Erythroblast (primary cell): ENCODE measurements at regions not wholly inside any gene's neighbourhood (a gene's known extent, or its start where the extent isn't known, plus 50 kb on each side); places are given as distances from the start of the nearest gene placed in this dataset.

Experiments
- GATA1 ChIP-seq: IDR thresholded peaks from 2 replicates; pipeline ENCODE4 v1.6.1; 2011; ENCODE audit warnings: low read depth, mild to moderate bottlenecking, control low read depth, low read length, moderate library complexity
- POLR2A ChIP-seq: IDR thresholded peaks from 2 replicates; pipeline ENCODE4 v1.6.1; 2011; ENCODE audit warnings: mild to moderate bottlenecking, low read length

GRCh38 chr2:150569761-150570160, 82.3 kb upstream of the RND3 start:
- TF ChIP-seq POLR2A (no peak), GATA1 (no peak)
